ENCODE measurements at regions not wholly inside any gene's neighbourhood (a gene's known extent, or its start where the extent isn't known, plus 50 kb on each side); places are given as distances from the start of the nearest gene placed in this dataset.

- TF ChIP-seq CTCF (IDR thresholded peaks at IDR 0.05) (no peak), POLR2A (IDR thresholded peaks at IDR 0.05) (no peak), EP300 (IDR thresholded peaks at IDR 0.05) (peak in 1 of 4 donors; percentile 11)
Measured at GRCh38 chr12:91948504-91948903, 197.1 kb downstream of the BTG1 start.
